Neuronal stem cell (in vitro differentiated cells): ENCODE measurements at regions not wholly inside any gene's neighbourhood (a gene's known extent, or its start where the extent isn't known, plus 50 kb on each side); places are given as distances from the start of the nearest gene placed in this dataset.
"Not testable (repeated sequence)": the region's sequence is repeated elsewhere in the genome, so short reads cannot be mapped to it uniquely, and the experiment has no call there.

Experiments
- DNase-seq: peaks from one replicate; pipeline ENCODE4 v3.0.0-alpha.2; 2013; ENCODE audit warnings: low spot score
- H2AFZ ChIP-seq: one replicate; pipeline ENCODE4 v1.6.1; 2013; ENCODE audit warnings: mild to moderate bottlenecking, low read length, inconsistent platforms
- H2AK5ac ChIP-seq: 2 replicates; pipeline ENCODE4 v1.6.1; 2013; ENCODE audit warnings: low read depth, mild to moderate bottlenecking, inconsistent platforms, low read length, moderate library complexity, mixed read lengths
- H2BK120ac ChIP-seq: 2 replicates; pipeline ENCODE4 v1.6.1; 2013; ENCODE audit warnings: low read depth, mild to moderate bottlenecking, inconsistent platforms, low read length, moderate library complexity, mixed read lengths
- H2BK12ac ChIP-seq: one replicate; pipeline ENCODE4 v1.6.1; 2013; ENCODE audit warnings: low read length, inconsistent platforms
- H2BK15ac ChIP-seq: 2 replicates; pipeline ENCODE4 v1.6.1; 2013; ENCODE audit warnings: mild to moderate bottlenecking, low read length, inconsistent platforms, mixed read lengths
- H2BK5ac ChIP-seq: one replicate; pipeline ENCODE4 v1.6.1; 2013; ENCODE audit warnings: inconsistent platforms, mild to moderate bottlenecking, low read length, moderate library complexity
- H3K14ac ChIP-seq: one replicate; pipeline ENCODE4 v1.6.1; 2013; ENCODE audit warnings: low read length, inconsistent platforms
- H3K18ac ChIP-seq: 2 replicates; pipeline ENCODE4 v1.6.1; 2013; ENCODE audit warnings: low read length, inconsistent platforms
- H3K23ac ChIP-seq: 2 replicates; pipeline ENCODE4 v1.6.1; 2013; ENCODE audit warnings: low read depth, mild to moderate bottlenecking, mixed read lengths, low read length, inconsistent platforms; ENCODE audit not compliant: poor library complexity
- H3K27ac ChIP-seq: replicated peaks from 3 replicates; pipeline ENCODE4 v1.5.1; 2013; ENCODE audit warnings: low read length, inconsistent platforms
- H3K27me3 ChIP-seq, 3 experiments: 2 replicates each; pipeline ENCODE4 v1.6.1; 2013; ENCODE audit warnings: low read length in 3 of 3, mild to moderate bottlenecking in 2 of 3, inconsistent platforms in 1 of 3, low read depth in 1 of 3, mixed read lengths in 1 of 3, moderate library complexity in 1 of 3; ENCODE audit not compliant: control insufficient read depth in 3 of 3, insufficient read depth in 3 of 3
- H3K36me3 ChIP-seq, 2 donors: replicated peaks in 1 of 2; 2 replicates each; pipeline ENCODE4 v1.6.1; 2013; ENCODE audit warnings: low read length in 2 of 2; ENCODE audit not compliant: control insufficient read depth in 2 of 2, insufficient read depth in 2 of 2
- H3K4ac ChIP-seq: 2 replicates; pipeline ENCODE4 v1.6.1; 2013; ENCODE audit warnings: inconsistent platforms, mild to moderate bottlenecking, low read length, moderate library complexity
- H3K4me1 ChIP-seq, 2 donors: 1 replicate in 1 of 2; 2 replicates in 1 of 2; pipeline ENCODE4 v1.6.1; 2013; ENCODE audit warnings: low read length in 2 of 2, low read depth in 1 of 2; ENCODE audit not compliant: control insufficient read depth in 2 of 2, insufficient read depth in 1 of 2
- H3K4me2 ChIP-seq: one replicate; pipeline ENCODE4 v1.6.1; 2013; ENCODE audit warnings: mild to moderate bottlenecking, low read length, inconsistent platforms; ENCODE audit not compliant: insufficient read depth, poor library complexity, severe bottlenecking
- H3K4me3 ChIP-seq, 2 donors: 2 replicates each; pipeline ENCODE4 v1.5.1; 2013; ENCODE audit warnings: low read length in 2 of 2, mild to moderate bottlenecking in 2 of 2, inconsistent platforms in 1 of 2, moderate library complexity in 1 of 2
- H3K79me1 ChIP-seq: one replicate; pipeline ENCODE4 v1.6.1; 2013; ENCODE audit warnings: low read depth, mild to moderate bottlenecking, inconsistent platforms, low read length, moderate library complexity
- H3K9ac ChIP-seq: one replicate; pipeline ENCODE4 v1.6.1; 2013; ENCODE audit warnings: mild to moderate bottlenecking, low read depth, low read length, inconsistent platforms; ENCODE audit not compliant: poor library complexity
- H3K9me3 ChIP-seq, 2 donors: replicated peaks in 1 of 2; 2 replicates each; pipeline versions ENCODE3 to v1.6.1; 2013; ENCODE audit warnings: low read length in 2 of 2, mild to moderate bottlenecking in 2 of 2, inconsistent platforms in 1 of 2, low read depth in 1 of 2, mixed read lengths in 1 of 2, moderate library complexity in 1 of 2; ENCODE audit not compliant: control insufficient read depth in 2 of 2, insufficient read depth in 1 of 2
- H4K8ac ChIP-seq: one replicate; pipeline ENCODE4 v1.6.1; 2013; ENCODE audit warnings: low read depth, mild to moderate bottlenecking, inconsistent platforms, low read length, moderate library complexity
- H4K91ac ChIP-seq: one replicate; pipeline ENCODE4 v1.6.1; 2013; ENCODE audit warnings: low read length, low read depth, mild to moderate bottlenecking, inconsistent platforms; ENCODE audit not compliant: poor library complexity
- WGBS, 2 donors: extraction: QIAGEN DNeasy Blood & Tissue Kit; methylation state at CpG; one replicate each; pipeline ENCODE4 v1.1.7; 2013; ENCODE audit warnings: missing lambda C conversion rate in 2 of 2, mixed read lengths in 1 of 2; ENCODE audit not compliant: insufficient read length in 2 of 2, insufficient replicate concordance in 1 of 2; ENCODE audit errors: extremely low coverage in 2 of 2; 5-methylcytosine and 5-hydroxymethylcytosine counted together

GRCh38 chr13:111629926-111630325 lies 309.5 kb downstream of the TEX29 start:
- H3K79me1 ChIP-seq = no peaks in the 10 kb centered on the region
- H2AK5ac ChIP-seq = no peak overlapping the region
- no peaks in the 10 kb centered on the region for H3K27me3 ChIP-seq
- no peak overlapping the region for H2BK15ac ChIP-seq
- H3K4me2 ChIP-seq = no peak overlapping the region
- H3K18ac ChIP-seq = no peak overlapping the region
- H3K36me3 ChIP-seq = no peaks in the 10 kb centered on the region
- peak overlapping the region; percentile 79 for H2AFZ ChIP-seq
- no peak overlapping the region for H4K91ac ChIP-seq
- no peak overlapping the region for H3K14ac ChIP-seq
- peaks cover 0 to 3% of the 10 kb centered on the region in 2 donors for H3K9me3 ChIP-seq
- peaks cover 10 to 12% of the 10 kb centered on the region in 2 donors for H3K4me1 ChIP-seq
- DNase-seq = no peak
- no peak overlapping the region for H3K4ac ChIP-seq
- no peak overlapping the region for H2BK12ac ChIP-seq
- no peak overlapping the region for H3K27ac ChIP-seq
- H3K23ac ChIP-seq = no peak overlapping the region
- WGBS, 2 donors = no CpG with 5 or more reads among the region's 14 CpGs
- H2BK5ac ChIP-seq = no peak overlapping the region
- no peak overlapping the region for H3K4me3 ChIP-seq
- H4K8ac ChIP-seq = no peak overlapping the region
- no peak overlapping the region for H2BK120ac ChIP-seq
- no peak overlapping the region for H3K9ac ChIP-seq

- no peak overlapping the region for H3K14ac ChIP-seq
- H3K18ac ChIP-seq = no peak overlapping the region
- WGBS, 2 donors = no CpG with 5 or more reads among the region's 11 CpGs
- no peak overlapping the region for H3K9ac ChIP-seq
- no peaks in the 10 kb centered on the region for H3K27me3 ChIP-seq
- peak overlapping the region; percentile 79 for H2AFZ ChIP-seq
- H2BK5ac ChIP-seq = no peak overlapping the region
- H2BK15ac ChIP-seq = no peak overlapping the region
- no peaks in the 10 kb centered on the region for H3K36me3 ChIP-seq
- H3K4me3 ChIP-seq = no peak overlapping the region
- H3K4ac ChIP-seq = no peak overlapping the region
- no peak overlapping the region for H4K8ac ChIP-seq
- no peak overlapping the region for H4K91ac ChIP-seq
- H3K9me3 ChIP-seq = peaks cover 0 to 6% of the 10 kb centered on the region in 2 donors
- H3K23ac ChIP-seq = no peak overlapping the region
- no peak overlapping the region for H2BK120ac ChIP-seq
- no peak overlapping the region for H3K4me2 ChIP-seq
- H3K27ac ChIP-seq = no peak overlapping the region
- no peak overlapping the region for H2AK5ac ChIP-seq
- H2BK12ac ChIP-seq = no peak overlapping the region
- DNase-seq = no peak
- H3K79me1 ChIP-seq = no peaks in the 10 kb centered on the region
- peaks cover 10 to 12% of the 10 kb centered on the region in 2 donors for H3K4me1 ChIP-seq
These were observed 310.0 kb downstream of the TEX29 start for GRCh38 chr13:111630406-111630805.

DNA sequence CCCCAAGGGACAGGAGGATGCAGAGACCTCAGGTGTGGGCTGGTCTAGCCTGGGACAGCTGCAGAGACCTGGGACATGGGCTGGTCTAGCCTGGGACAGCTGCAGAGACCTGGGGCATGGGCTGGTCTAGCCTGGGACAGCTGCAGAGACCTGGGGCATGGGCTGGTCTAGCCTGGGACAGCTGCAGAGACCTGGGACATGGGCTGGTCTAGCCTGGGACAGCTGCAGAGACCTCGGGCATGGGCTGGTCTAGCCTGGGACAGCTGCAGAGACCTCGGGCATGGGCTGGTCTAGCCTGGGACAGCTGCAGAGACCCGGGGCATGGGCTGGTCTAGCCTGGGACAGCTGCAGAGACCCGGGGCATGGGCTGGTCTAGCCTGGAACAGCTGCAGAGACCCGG lies 310.8 kb downstream of the TEX29 start:
- H3K9me3 ChIP-seq, H2BK15ac ChIP-seq, H2BK120ac ChIP-seq, H2BK12ac ChIP-seq, H2AK5ac ChIP-seq, H3K36me3 ChIP-seq, H3K27me3 ChIP-seq, H3K14ac ChIP-seq, H3K4ac ChIP-seq, H2BK5ac ChIP-seq, H3K4me2 ChIP-seq, H3K18ac ChIP-seq, H2AFZ ChIP-seq, H3K23ac ChIP-seq, H3K9ac ChIP-seq, H4K8ac ChIP-seq, H3K27ac ChIP-seq, H4K91ac ChIP-seq, H3K4me3 ChIP-seq, DNase-seq, H3K79me1 ChIP-seq: not testable (repeated sequence)
- peaks cover 10 to 12% of the 10 kb centered on the region in 2 donors for H3K4me1 ChIP-seq
- no CpG with 5 or more reads among the region's 5 CpGs for WGBS, 2 donors

GRCh38 chr13:111632906-111633305 lies 312.5 kb downstream of the TEX29 start:
- Histone ChIP-seq H4K8ac (no peak overlapping the region), H2BK5ac (no peak overlapping the region), H3K4me1 (peaks cover 10 to 12% of the 10 kb centered on the region in 2 donors), H3K4ac (no peak overlapping the region), H4K91ac (no peak overlapping the region), H3K14ac (no peak overlapping the region), H3K79me1 (no peaks in the 10 kb centered on the region), H2BK120ac (no peak overlapping the region), H3K27ac (no peak overlapping the region), H3K23ac (no peak overlapping the region), H2AFZ (peak overlapping the region; percentile 73), H3K9me3 (peaks cover 3 to 8% of the 10 kb centered on the region in 2 donors), H3K27me3 (peaks cover 0 to 2% (median 0%) of the 10 kb centered on the region in 3 experiments), H3K36me3 (no peaks in the 10 kb centered on the region), H2BK12ac (no peak overlapping the region), H2AK5ac (no peak overlapping the region), H3K4me3 (no peak overlapping the region), H3K4me2 (no peak overlapping the region), H3K9ac (no peak overlapping the region), H3K18ac (peak overlapping the region; percentile 24), H2BK15ac (peak overlapping the region; percentile 38)
- no peak for DNase-seq
- WGBS, 2 donors = no CpG with 5 or more reads among the region's 9 CpGs
